ENCODE measurements at regions not wholly inside any gene's neighbourhood (a gene's known extent, or its start where the extent isn't known, plus 50 kb on each side); places are given as distances from the start of the nearest gene placed in this dataset.

DNA sequence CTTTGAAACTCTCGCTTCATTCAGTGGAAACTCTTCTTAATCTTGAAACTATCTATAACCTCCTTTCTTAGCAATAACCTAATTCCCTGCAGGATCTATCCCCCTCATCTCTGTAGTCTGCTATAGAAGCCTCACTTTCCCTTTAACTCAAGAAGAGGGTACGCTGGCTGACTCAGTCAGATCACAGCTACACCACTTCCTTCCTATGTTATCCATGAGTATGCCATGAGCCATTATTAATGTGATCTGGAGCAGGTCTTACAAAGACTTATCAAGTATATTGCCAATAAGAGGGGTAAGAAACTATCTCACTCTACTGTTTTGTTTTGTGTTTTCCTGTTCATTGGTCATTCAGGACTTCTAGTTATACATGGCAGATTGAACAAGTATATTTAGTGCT, 165.3 kb downstream of the PJA1 start:
- no peak for ATAC-seq (replicated peaks in 1 of 2)

DNA sequence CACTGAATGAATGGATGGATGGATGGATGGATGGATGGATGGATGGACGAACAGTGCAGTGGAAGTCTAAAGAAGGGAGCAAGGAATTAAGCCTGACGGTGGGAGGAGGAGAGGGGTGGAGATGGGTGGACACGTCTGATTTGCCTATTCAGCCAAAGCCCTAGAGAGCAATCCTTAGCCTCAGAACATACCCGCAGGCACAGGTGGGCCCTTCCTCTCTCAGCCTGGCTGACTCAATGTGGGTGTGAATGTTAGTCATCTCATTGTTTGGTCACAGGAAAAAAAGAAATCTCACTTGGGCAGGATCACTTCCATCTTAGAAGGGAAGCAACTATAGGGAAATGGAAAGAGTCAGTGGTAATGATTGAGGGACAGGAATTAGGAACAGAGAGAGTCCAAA, 165.9 kb downstream of the PJA1 start:
- DNase-seq (no peak), ATAC-seq (replicated peaks in 1 of 2) (no peak)
- H3K27ac Mint-ChIP-seq: no peak overlapping the region
- H3K4me1 Mint-ChIP-seq (ENCODE audit: low read depth): no peaks in the 10 kb centered on the region
- no peaks in the 10 kb centered on the region for H3K9me3 Mint-ChIP-seq
- H3K4me3 Mint-ChIP-seq: no peak overlapping the region
- H3K27me3 Mint-ChIP-seq (ENCODE audit: low read depth): peaks cover 30% of the 10 kb centered on the region
- H3K36me3 Mint-ChIP-seq (ENCODE audit: insufficient read depth in 2 of 2): no peaks in the 10 kb centered on the region

More for the DNA sequence above, 165.3 kb downstream of the PJA1 start:
- no peaks in the 10 kb centered on the region for H3K9me3 Mint-ChIP-seq
- no peak overlapping the region for H3K4me3 Mint-ChIP-seq
- no peak overlapping the region for H3K27ac Mint-ChIP-seq
- H3K36me3 Mint-ChIP-seq (ENCODE audit: insufficient read depth in 2 of 2): no peaks in the 10 kb centered on the region
- no peak for DNase-seq
- H3K27me3 Mint-ChIP-seq (ENCODE audit: low read depth): peaks cover 29% of the 10 kb centered on the region
- no peaks in the 10 kb centered on the region for H3K4me1 Mint-ChIP-seq (ENCODE audit: low read depth)

DNA sequence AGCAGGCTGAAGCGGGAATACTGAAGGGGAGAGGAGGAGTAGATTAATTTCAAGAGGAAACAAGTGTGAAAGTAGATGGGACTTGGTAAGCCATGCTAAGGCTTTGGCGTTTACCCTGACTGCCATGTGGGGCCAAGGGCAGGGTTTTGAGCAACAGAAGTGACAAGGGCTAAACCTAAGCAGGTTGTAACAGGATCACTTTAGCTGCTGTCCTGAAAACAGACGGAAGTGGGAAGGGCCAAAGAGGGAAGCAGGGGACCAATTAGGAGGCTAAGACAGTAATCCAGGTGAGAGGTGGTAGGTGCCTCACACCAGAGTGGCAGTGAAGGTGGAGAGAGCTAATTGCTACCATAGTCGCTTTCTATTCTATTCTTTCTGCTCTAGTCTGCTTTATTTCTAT, 166.5 kb downstream of the PJA1 start:
- Mint-ChIP-seq H3K9me3 (no peaks in the 10 kb centered on the region), H3K4me1 (ENCODE audit: low read depth) (no peaks in the 10 kb centered on the region), H3K27ac (no peak overlapping the region), H3K27me3 (ENCODE audit: low read depth) (peaks cover 30% of the 10 kb centered on the region), H3K36me3 (ENCODE audit: insufficient read depth in 2 of 2) (no peaks in the 10 kb centered on the region), H3K4me3 (no peak overlapping the region)
- DNase-seq (no peak), ATAC-seq (replicated peaks in 1 of 2) (no peak)

DNA sequence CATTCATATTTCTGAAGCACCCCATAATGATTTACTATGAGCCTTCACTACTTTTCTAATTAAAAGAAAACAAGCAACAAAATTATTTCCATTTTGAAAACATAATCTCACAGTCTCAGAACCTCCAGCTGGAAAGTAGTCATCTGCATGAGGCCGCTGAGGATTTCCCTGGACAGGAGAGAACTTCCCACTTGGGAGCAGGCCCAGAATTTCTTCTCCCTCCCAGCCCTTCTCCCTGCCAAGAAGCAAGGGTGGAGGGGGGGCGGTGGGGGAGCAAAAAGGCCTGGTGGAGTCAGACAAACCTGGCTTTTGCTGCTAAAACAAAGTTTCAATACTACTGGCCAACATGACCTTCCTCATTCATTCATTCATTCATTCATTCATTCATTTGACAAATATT, 167.3 kb downstream of the PJA1 start:
- Mint-ChIP-seq H3K4me1 (ENCODE audit: low read depth) (no peaks in the 10 kb centered on the region), H3K4me3 (no peak overlapping the region), H3K27ac (no peak overlapping the region), H3K9me3 (no peaks in the 10 kb centered on the region), H3K27me3 (ENCODE audit: low read depth) (peaks cover 30% of the 10 kb centered on the region), H3K36me3 (ENCODE audit: insufficient read depth in 2 of 2) (no peaks in the 10 kb centered on the region)
- DNase-seq (no peak), ATAC-seq (replicated peaks in 1 of 2) (no peak)

DNA sequence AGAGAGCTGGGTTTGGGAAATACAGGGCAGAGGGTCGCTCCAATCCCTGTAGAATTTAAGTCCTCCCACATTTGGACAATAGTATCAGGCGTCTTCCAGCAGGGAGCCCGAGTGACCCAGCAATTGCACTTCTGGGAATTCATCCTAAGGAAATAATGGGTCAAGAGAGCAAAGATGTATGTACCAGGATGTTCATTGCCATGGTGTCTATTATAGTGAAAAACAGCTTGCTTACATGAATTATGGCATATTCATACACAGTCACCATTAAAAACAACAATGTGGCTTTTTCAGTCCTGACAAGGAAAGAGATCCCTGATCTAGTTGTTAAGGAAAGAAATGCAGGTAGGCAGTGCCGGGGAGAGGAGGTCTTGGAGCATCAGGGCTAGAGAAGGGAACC, 167.7 kb downstream of the PJA1 start:
- Mint-ChIP-seq H3K27me3 (ENCODE audit: low read depth) (peaks cover 30% of the 10 kb centered on the region), H3K27ac (no peak overlapping the region), H3K9me3 (no peaks in the 10 kb centered on the region), H3K4me3 (no peak overlapping the region), H3K36me3 (ENCODE audit: insufficient read depth in 2 of 2) (no peaks in the 10 kb centered on the region), H3K4me1 (ENCODE audit: low read depth) (no peaks in the 10 kb centered on the region)
- ATAC-seq (replicated peaks in 1 of 2) (no peak), DNase-seq (no peak)

DNA sequence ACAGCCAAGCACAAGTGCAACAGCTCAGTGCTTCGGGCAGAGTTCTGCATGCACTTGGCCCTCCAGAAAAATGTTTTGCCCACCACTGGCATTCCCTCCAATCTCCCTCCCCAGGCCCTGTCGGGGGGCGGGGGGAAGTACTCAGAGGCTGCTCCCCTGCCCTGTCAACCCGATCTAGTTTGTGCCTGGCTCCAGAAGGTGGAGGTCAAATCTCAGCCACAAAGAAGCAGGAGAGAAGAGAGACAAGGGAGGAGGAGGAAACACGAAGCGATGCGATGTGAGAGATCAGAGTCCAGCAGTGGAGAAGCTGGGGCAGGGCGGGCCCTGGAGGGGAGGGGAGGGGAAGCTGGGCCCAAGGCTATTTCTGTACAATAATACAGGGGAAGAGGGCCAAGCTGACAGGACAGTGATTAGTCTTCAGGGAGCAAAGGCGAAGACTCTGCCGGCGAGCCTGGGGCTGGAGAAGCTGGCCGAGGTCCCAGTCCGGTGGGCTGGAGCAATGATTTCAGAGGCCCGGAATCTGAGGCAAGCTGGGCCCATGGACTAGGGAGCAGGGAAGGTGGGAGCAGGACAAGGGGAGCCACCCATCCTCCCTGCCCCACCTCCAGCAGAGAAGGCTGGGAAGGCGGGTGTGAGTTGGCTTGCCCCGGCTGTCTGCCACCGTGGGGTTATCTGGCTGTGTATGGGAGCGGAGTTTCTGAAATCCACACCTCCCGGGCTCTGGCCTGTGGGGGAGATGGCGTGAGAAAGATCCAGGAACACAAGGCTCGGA, 167.1 kb downstream of the EFNB1 start:
- Mint-ChIP-seq H3K9me3 (no peaks in the 10 kb centered on the region), H3K4me1 (ENCODE audit: low read depth) (no peaks in the 10 kb centered on the region), H3K4me3 (no peak overlapping the region), H3K27me3 (ENCODE audit: low read depth) (peaks cover 31% of the 10 kb centered on the region), H3K36me3 (ENCODE audit: insufficient read depth in 2 of 2) (no peaks in the 10 kb centered on the region), H3K27ac (no peak overlapping the region)
- DNase-seq (no peak), ATAC-seq (replicated peaks in 1 of 2) (no peak)

DNA sequence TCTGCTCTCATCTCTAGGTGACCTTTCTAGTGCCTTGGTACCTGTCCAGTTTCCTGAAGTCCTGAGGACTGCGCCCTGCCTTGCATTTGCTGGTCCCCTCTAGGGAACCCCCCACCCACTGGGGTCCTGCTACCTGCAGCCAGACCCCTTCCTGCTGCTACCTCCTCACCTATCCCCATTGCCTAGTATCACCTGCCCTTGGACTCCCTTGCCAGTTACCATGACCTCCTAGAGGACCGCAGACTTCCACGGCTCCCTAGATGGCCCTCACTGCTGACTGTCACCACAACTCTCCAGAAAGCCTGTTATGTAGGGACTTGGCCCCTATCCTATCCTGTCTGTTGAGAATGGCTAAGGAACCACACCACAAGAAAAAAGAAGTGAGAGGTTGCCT, 166.6 kb downstream of the EFNB1 start:
- DNase-seq (no peak), ATAC-seq (replicated peaks in 1 of 2) (no peak)
- Mint-ChIP-seq H3K9me3 (no peaks in the 10 kb centered on the region), H3K4me3 (no peak overlapping the region), H3K27me3 (ENCODE audit: low read depth) (peaks cover 32% of the 10 kb centered on the region), H3K4me1 (ENCODE audit: low read depth) (no peaks in the 10 kb centered on the region), H3K36me3 (ENCODE audit: insufficient read depth in 2 of 2) (no peaks in the 10 kb centered on the region), H3K27ac (no peak overlapping the region)

DNA sequence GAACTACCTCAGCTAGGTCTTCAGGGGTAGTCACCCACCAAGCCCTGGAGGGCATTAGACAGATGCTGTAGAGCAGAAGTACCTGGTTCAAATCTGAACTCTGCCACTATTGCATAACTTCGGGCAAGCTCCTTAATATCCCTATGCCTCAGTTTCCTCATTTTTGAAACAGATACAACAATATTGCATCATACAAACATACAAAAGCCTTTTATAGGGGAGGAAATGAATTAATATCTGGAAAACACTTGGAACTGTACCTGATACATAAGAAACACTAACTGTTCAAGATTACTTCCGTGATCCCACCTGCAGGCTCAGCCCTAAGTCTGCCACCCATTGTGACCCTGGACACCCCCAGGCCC, 166.1 kb downstream of the EFNB1 start:
- Mint-ChIP-seq H3K27ac (no peak overlapping the region), H3K36me3 (ENCODE audit: insufficient read depth in 2 of 2) (no peaks in the 10 kb centered on the region), H3K27me3 (ENCODE audit: low read depth) (peaks cover 33% of the 10 kb centered on the region), H3K4me1 (ENCODE audit: low read depth) (no peaks in the 10 kb centered on the region), H3K4me3 (no peak overlapping the region), H3K9me3 (no peaks in the 10 kb centered on the region)
- DNase-seq (no peak), ATAC-seq (replicated peaks in 1 of 2) (no peak)

DNA sequence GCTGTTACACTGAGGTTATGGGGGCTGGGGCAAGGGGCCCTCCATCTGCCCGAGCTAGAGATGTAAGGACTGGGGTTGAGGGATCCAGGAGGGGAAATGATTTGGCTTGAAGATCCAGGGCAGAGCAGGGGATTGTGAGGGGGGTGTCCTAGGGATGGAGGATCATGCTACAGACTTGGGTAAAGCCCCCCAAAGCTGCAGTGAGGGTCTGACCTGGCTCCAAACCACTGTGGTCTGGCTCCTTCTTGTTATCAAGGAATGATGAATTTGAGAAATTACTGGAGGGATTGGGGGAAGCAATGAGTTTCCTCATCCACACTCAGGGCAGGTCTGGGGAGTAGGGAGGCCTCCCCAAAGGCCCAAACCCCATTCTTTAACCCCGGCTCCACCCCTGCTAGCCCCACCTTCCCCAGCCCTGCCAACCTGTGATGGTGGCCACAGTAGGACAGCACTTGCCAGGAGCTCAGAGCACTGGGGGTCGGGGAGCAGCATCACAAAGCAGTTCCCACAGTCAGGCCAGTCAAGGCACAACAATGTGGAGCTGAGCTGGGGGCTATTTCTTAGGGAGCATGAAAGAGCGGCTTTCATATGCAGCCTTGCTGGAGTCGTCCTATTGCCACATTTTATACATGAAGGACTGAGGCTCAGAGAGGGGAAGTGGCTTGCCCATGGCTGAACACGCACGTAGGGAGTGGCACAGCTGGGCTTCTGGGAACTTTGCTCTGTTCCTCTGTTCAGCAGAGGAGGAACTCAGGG, 165.5 kb downstream of the EFNB1 start:
- peaks cover 33% of the 10 kb centered on the region for H3K27me3 Mint-ChIP-seq (ENCODE audit: low read depth)
- no peak overlapping the region for H3K27ac Mint-ChIP-seq
- H3K4me1 Mint-ChIP-seq (ENCODE audit: low read depth): no peaks in the 10 kb centered on the region
- no peak for ATAC-seq (replicated peaks in 1 of 2)
- no peaks in the 10 kb centered on the region for H3K9me3 Mint-ChIP-seq
- H3K36me3 Mint-ChIP-seq (ENCODE audit: insufficient read depth in 2 of 2): no peaks in the 10 kb centered on the region
- H3K4me3 Mint-ChIP-seq: no peak overlapping the region
- DNase-seq: no peak

DNA sequence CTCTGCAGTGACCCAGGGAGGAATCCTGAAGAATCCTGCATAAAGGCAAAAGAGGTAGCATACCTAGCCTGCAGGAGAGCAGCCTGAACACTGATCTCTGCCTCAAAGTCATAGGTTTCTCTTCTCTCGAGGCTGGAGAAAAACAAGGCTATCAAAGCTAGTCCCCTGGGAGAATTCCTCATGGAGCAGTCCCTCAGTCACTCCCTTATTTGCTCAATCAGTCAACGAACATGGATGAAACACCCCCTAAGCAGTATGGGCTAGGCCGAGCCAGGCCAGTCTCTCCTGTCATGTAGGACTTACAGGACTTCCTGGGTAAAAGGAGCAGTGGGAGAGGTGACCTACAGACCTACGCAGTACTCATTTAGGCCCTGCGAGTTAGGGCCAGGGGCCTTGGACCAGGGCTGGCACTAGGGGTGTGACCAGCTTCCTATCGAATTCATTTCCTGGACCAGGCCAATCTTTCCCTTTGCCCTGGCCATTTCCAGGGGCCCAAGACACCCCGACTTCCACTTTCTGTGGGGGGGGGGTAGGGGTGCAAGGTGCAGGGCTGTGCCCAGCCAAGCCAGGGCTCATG, 164.1 kb downstream of the EFNB1 start:
- H3K36me3 Mint-ChIP-seq (ENCODE audit: insufficient read depth in 2 of 2): no peaks in the 10 kb centered on the region
- ATAC-seq (replicated peaks in 1 of 2): no peak

DNA sequence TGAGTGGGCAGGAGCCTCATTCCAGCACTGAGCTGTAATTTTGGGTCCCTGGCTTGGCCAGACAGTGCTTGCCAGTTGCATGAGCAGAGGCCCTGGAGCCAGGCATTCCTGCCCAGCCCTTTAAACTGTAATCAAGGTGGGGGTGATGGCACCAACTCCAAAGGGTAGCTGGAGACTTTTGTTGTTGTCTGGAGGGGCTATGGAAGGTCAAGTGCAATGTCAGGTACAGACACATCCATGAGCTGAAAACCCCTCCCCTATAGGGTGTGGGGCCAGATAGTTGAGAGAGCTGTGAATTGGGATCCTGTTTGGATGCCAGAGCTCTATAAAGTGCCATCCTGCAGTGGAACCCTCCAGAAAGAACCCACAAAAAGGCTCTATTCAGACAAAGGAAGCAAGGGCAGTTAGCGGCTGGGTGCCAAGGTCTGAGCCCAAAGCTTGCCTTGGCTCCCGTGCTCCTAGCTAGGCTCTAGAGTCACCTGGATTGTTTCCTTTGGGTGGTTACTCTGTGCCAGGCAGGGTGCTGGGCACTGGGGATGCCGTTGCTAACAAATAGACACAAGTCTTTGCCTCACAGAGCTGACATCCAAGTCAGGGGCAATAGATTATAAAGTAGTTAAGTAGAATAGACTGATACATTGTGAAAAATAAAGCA, 163.0 kb downstream of the EFNB1 start:
- H3K36me3 Mint-ChIP-seq (ENCODE audit: insufficient read depth in 2 of 2): no peaks in the 10 kb centered on the region
- ATAC-seq (replicated peaks in 1 of 2) (no peak), DNase-seq (no peak)
- H3K4me1 Mint-ChIP-seq (ENCODE audit: low read depth): no peaks in the 10 kb centered on the region
- H3K27me3 Mint-ChIP-seq (ENCODE audit: low read depth): peaks cover 46% of the 10 kb centered on the region
- no peaks in the 10 kb centered on the region for H3K9me3 Mint-ChIP-seq
- no peak overlapping the region for H3K4me3 Mint-ChIP-seq
- H3K27ac Mint-ChIP-seq: no peak overlapping the region

More for the DNA sequence above, 164.1 kb downstream of the EFNB1 start:
- H3K27me3 Mint-ChIP-seq (ENCODE audit: low read depth): peaks cover 36% of the 10 kb centered on the region
- DNase-seq: no peak
- H3K4me3 Mint-ChIP-seq: no peak overlapping the region
- H3K27ac Mint-ChIP-seq: no peak overlapping the region
- H3K4me1 Mint-ChIP-seq (ENCODE audit: low read depth): no peaks in the 10 kb centered on the region
- no peaks in the 10 kb centered on the region for H3K9me3 Mint-ChIP-seq

DNA sequence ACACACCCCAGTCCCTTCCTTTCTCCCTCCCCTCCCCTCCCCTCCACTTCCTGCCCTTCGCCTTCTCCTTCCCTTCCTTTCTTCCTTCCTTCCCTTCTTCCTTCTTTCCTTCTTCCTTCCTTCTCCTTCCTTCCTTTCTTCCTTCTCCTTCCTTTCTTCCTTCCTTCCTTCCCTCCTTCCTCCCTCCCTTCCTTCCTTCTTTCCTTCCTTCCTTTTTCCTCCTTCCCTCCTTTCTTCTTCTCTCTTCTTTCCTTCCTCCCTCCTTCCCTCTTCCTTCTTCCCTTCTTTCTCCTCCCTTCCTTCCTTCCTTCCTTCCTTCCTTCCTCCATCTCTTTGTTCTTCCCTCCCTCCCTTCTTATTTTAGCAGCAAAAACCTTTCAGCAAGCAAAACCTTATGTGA, 162.1 kb downstream of the EFNB1 start:
- Mint-ChIP-seq H3K36me3 (ENCODE audit: insufficient read depth in 2 of 2) (no peaks in the 10 kb centered on the region), H3K27me3 (ENCODE audit: low read depth) (peaks cover 50% of the 10 kb centered on the region), H3K4me3 (no peak overlapping the region), H3K4me1 (ENCODE audit: low read depth) (no peaks in the 10 kb centered on the region), H3K9me3 (no peaks in the 10 kb centered on the region), H3K27ac (no peak overlapping the region)
- no peak for DNase-seq
- ATAC-seq (replicated peaks in 1 of 2): no peak

DNA sequence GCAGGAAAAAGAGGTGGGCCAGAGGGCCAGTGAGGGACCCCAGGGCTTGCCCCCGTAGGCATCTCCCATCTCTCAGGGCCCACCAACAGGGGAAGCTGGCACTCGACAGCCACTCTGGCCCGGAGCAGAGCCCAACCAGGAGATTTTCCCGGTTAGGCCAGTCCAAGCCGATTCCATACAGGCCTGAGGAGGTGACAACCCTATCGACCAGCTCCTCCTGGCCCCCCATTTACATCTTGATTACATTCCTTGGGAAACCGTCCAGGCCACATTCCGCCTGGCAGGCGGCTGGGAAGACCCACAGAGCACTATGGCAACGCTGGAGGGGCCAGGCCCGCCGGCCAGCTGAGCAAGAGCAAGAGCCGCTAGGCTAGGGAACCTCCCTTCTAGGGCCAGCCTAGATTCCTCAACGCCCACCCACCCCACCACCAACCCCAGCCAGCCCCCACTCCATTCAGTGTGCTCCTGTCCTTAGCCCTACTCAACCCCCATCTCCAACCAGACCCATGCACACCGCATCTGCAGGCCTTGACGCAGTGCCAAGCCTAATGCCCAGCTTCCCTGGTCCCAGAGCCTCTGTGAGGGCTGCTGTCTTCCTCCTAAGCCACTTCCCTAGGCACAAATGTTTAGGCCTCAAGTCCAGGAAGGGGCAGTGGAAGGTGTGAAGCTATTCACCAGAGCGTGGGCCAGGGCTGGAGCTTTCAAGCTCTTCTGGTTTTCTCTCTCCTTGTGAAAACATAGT, 161.2 kb downstream of the EFNB1 start:
- no peak for ATAC-seq (replicated peaks in 1 of 2)
- Mint-ChIP-seq H3K27me3 (ENCODE audit: low read depth) (peaks cover 43% of the 10 kb centered on the region), H3K27ac (no peak overlapping the region), H3K4me3 (no peak overlapping the region), H3K36me3 (ENCODE audit: insufficient read depth in 2 of 2) (no peaks in the 10 kb centered on the region), H3K4me1 (ENCODE audit: low read depth) (no peaks in the 10 kb centered on the region), H3K9me3 (no peaks in the 10 kb centered on the region)
- no peak for DNase-seq

Data from activated T-cell treated with anti-CD3 and anti-CD28 coated beads, Interleukin-2, amount 50 U/mL, for 72 hours (primary cell).